Prostate gland (tissue), 2 donors: ENCODE measurements at regions not wholly inside any gene's neighbourhood (a gene's known extent, or its start where the extent isn't known, plus 50 kb on each side); places are given as distances from the start of the nearest gene placed in this dataset.

Experiments
- DNase-seq: peaks from one replicate; pipeline ENCODE4 v3.0.0-alpha.2; 2019; ENCODE audit warnings: low spot score
- H3K27ac ChIP-seq, 2 donors: fragments of 200-600 bp; sonication (generic); 2 replicates each; pipeline ENCODE4 v1.5.1; 2017 to 2019
- H3K27me3 ChIP-seq: fragments of 200-600 bp; sonication (generic); replicated peaks from 2 replicates; pipeline ENCODE4 v1.5.1; 2019; ENCODE audit not compliant: insufficient read depth
- H3K36me3 ChIP-seq, 2 donors: fragments of 200-600 bp; sonication (generic); 1 replicate in 1 of 2; 2 replicates in 1 of 2; pipeline versions ENCODE4 v1.5.1 to v1.8.1; 2017 to 2019
- H3K4me1 ChIP-seq: fragments of 200-600 bp; sonication (generic); replicated peaks from 2 replicates; pipeline ENCODE4 v1.5.1; 2019
- H3K4me3 ChIP-seq, 2 donors: fragments of 200-600 bp; sonication (generic); 2 replicates each; pipeline ENCODE4 v1.5.1; 2017 to 2019
- H3K9me3 ChIP-seq: fragments of 200-600 bp; sonication (generic); 2 replicates; pipeline ENCODE4 v1.5.1; 2017
- CTCF ChIP-seq, 4 experiments: fragments of 200-600 bp in 2 of 4; fragments of 450-650 bp in 2 of 4; sonication (generic) in 2 of 4; IDR thresholded peaks; 1 replicate in 3 of 4; 2 replicates in 1 of 4; pipeline ENCODE4 v1.5.1; 2016 to 2019; ENCODE audit warnings: antibody characterized with exemption in 4 of 4, mild to moderate bottlenecking in 2 of 4, moderate library complexity in 2 of 4
- POLR2A ChIP-seq: fragments of 450-650 bp; IDR thresholded peaks from one replicate; pipeline ENCODE4 v1.6.1; 2016; ENCODE audit warnings: antibody characterized with exemption, mild to moderate bottlenecking
- POLR2AphosphoS5 ChIP-seq: sonication (generic); formaldehyde crosslinking; IDR thresholded peaks from one replicate; pipeline ENCODE4 v1.6.1; 2017; ENCODE audit warnings: antibody characterized with exemption
- WGBS: methylation state at CpG from one replicate; pipeline ENCODE4 v1.1.5; 2018; 5-methylcytosine and 5-hydroxymethylcytosine counted together
- intact Hi-C: fragments of 100-400 bp; cut with DNase I; formaldehyde crosslinking; loops from one replicate; pipeline ENCODE4 v1.14.2; 2022

DNA sequence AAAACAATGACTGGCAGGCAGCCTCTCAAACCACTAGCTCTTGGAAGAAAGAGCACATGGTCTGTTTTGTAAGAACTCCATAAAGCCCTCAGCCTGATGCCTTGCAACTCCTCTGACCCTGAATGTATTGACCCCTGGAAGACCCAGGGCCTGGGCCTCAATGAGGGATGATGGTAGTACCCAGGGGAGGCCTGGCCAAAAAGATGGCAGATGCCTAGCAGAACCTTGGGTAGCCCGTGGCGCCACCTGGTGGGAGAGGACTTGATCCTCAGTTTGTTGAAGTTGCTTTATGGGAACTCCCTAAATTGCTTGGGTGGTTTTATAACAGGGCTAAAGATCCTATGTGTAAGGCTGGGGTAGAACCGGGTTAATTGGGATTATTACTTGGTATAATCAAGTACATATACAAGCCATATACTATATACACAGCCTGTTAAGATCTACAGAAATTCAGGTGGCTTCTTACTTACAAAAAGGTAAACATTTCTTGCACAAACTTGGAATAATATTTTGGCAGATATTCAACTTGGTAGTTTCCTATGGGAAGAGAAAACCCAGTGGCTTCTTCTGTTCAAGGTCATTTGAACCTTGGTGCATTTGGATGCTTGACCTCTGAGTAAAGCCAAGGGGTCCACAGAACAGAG, 95.8 kb upstream of the CACUL1 start:
- intact Hi-C loops = no loop called here
- Histone ChIP-seq H3K4me1 (no peaks in the 10 kb centered on the region), H3K36me3 (no peaks in the 10 kb centered on the region), H3K9me3 (no peaks in the 10 kb centered on the region), H3K4me3 (no peak overlapping the region), H3K27me3 (no peaks in the 10 kb centered on the region), H3K27ac (no peak overlapping the region)
- peak; percentile 27 for DNase-seq
- no peak for TF ChIP-seq POLR2AphosphoS5
- peak; percentile 20 to 45 (median 41) for TF ChIP-seq CTCF (IDR thresholded peaks at IDR 0.05)
- WGBS = 40% methylated on average over 3 of the region's 3 CpGs

GRCh38 chr10:118851062-118852035, 96.6 kb upstream of the CACUL1 start:
- no peak overlapping the region for H3K27ac ChIP-seq
- TF ChIP-seq CTCF (IDR thresholded peaks at IDR 0.05) = no peak
- no peak for TF ChIP-seq POLR2A
- no peak for TF ChIP-seq POLR2AphosphoS5
- no peak for DNase-seq
- no peak overlapping the region for H3K4me3 ChIP-seq
- 93% methylated on average over 9 of the region's 9 CpGs for WGBS
- intact Hi-C loops = no loop called here
- H3K36me3 ChIP-seq = no peaks in the 10 kb centered on the region
- H3K27me3 ChIP-seq = no peaks in the 10 kb centered on the region
- H3K4me1 ChIP-seq = no peaks in the 10 kb centered on the region
- H3K9me3 ChIP-seq = no peaks in the 10 kb centered on the region

DNA sequence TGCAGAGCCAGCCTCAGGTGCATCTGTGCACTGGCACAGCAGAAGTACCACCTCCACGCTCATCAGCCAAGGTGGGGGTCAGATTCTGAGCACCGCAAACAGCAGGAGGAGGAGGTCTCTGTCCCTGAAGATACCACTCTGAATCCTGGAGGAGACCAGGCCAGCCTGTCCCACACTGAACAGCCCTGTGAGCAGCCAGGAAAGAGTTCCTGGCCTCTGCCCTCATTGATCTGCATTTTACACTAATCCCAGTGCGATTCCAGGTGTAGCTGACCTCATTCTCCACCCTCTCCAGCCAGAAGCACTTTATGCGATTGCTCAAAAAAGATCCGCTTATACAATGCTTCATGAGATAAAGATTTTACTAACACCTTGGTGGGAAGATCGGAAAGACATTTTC, 99.1 kb upstream of the CACUL1 start:
- no peak for DNase-seq
- Histone ChIP-seq H3K9me3 (no peaks in the 10 kb centered on the region), H3K4me3 (no peak overlapping the region), H3K27me3 (no peaks in the 10 kb centered on the region), H3K4me1 (no peaks in the 10 kb centered on the region), H3K36me3 (no peaks in the 10 kb centered on the region), H3K27ac (no peak overlapping the region)
- TF ChIP-seq POLR2A (no peak), CTCF (IDR thresholded peaks at IDR 0.05) (no peak), POLR2AphosphoS5 (no peak)
- WGBS = 86% methylated on average over 6 of the region's 6 CpGs
- intact Hi-C loops = no loop called here

DNA sequence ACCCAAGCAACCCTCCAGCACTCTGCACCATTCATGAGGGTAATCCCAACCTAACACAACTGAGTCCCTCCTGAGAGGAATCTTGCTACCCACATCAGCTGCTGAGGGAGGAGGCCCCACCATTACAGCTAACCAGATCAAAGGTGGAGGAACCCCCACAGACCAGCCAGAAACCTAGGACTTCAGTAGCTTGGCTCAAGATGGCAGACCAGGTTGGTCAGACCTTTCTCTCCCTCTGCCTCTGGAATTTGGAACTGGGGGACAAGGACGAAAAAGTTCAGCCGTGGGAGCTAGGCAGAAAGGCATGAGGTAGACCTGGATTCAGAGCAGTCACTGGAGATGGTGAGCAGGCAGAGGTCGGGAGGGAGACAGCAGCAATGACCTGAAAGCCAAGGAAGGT, 101.3 kb upstream of the CACUL1 start:
- Histone ChIP-seq H3K36me3 (no peaks in the 10 kb centered on the region), H3K27ac (no peak overlapping the region), H3K4me3 (no peak overlapping the region), H3K9me3 (no peaks in the 10 kb centered on the region), H3K27me3 (no peaks in the 10 kb centered on the region), H3K4me1 (no peaks in the 10 kb centered on the region)
- TF ChIP-seq POLR2AphosphoS5 (no peak), CTCF (IDR thresholded peaks at IDR 0.05) (no peak), POLR2A (no peak)
- WGBS = 89% methylated on average over 3 of the region's 3 CpGs
- DNase-seq = no peak
- intact Hi-C loops = no loop called here
